Suprapubic skin (tissue), 4 donors: ENCODE measurements at regions not wholly inside any gene's neighbourhood (a gene's known extent, or its start where the extent isn't known, plus 50 kb on each side); places are given as distances from the start of the nearest gene placed in this dataset.

Experiments
- DNase-seq, 2 donors: peaks; one replicate each; pipeline ENCODE4 v3.0.0-alpha.2; 2019; ENCODE audit warnings: low spot score in 2 of 2
- H3K27ac ChIP-seq: fragments of 200-600 bp; sonication (generic); one replicate; pipeline ENCODE4 v1.5.1; 2019
- H3K27me3 ChIP-seq: fragments of 200-600 bp; sonication (generic); one replicate; pipeline ENCODE4 v1.5.1; 2019
- H3K36me3 ChIP-seq: fragments of 200-600 bp; sonication (generic); one replicate; pipeline ENCODE4 v1.5.1; 2019
- H3K4me1 ChIP-seq: fragments of 200-600 bp; sonication (generic); one replicate; pipeline ENCODE4 v1.5.1; 2019
- H3K4me3 ChIP-seq: fragments of 200-600 bp; sonication (generic); one replicate; pipeline ENCODE4 v1.5.1; 2019; ENCODE audit warnings: mild to moderate bottlenecking
- H3K9me3 ChIP-seq: fragments of 200-600 bp; sonication (generic); one replicate; pipeline ENCODE4 v1.5.1; 2019
- CTCF ChIP-seq, 2 donors: fragments of 200-600 bp in 1 of 2; fragments of 450-650 bp in 1 of 2; sonication (generic) in 1 of 2; IDR thresholded peaks; one replicate each; pipeline ENCODE4 v1.5.1; 2016 to 2019; ENCODE audit warnings: antibody characterized with exemption in 2 of 2, mild to moderate bottlenecking in 1 of 2, moderate library complexity in 1 of 2
- EP300 ChIP-seq: sonication (generic); formaldehyde crosslinking; IDR thresholded peaks from one replicate; pipeline ENCODE4 v1.6.1; 2017; ENCODE audit warnings: antibody characterized with exemption
- POLR2A ChIP-seq, 2 donors: fragments of 450-650 bp; IDR thresholded peaks; one replicate each; pipeline ENCODE4 v1.6.1; 2017; ENCODE audit warnings: antibody characterized with exemption in 2 of 2, mild to moderate bottlenecking in 2 of 2, moderate library complexity in 2 of 2
- POLR2AphosphoS5 ChIP-seq, 3 donors: sonication (generic); formaldehyde crosslinking; IDR thresholded peaks; one replicate each; pipeline ENCODE4 v1.6.1; 2017; ENCODE audit warnings: antibody characterized with exemption in 3 of 3
- WGBS: methylation state at CpG from one replicate; pipeline ENCODE4 v1.1.5; 2018; 5-methylcytosine and 5-hydroxymethylcytosine counted together

- Histone ChIP-seq H3K27me3 (no peaks in the 10 kb centered on the region), H3K9me3 (peaks cover 15% of the 10 kb centered on the region), H3K36me3 (no peaks in the 10 kb centered on the region), H3K4me3 (no peak overlapping the region), H3K4me1 (no peaks in the 10 kb centered on the region), H3K27ac (no peak overlapping the region)
- no peak for DNase-seq
- TF ChIP-seq EP300 (no peak), POLR2A (IDR thresholded peaks at IDR 0.05) (no peak)
- WGBS: 83% methylated on average over 2 of the region's 2 CpGs
These were observed 74.0 kb upstream of the NMNAT3 start for GRCh38 chr3:139751789-139752188.

- Histone ChIP-seq H3K27me3 (no peaks in the 10 kb centered on the region), H3K9me3 (peaks cover 15% of the 10 kb centered on the region), H3K4me3 (no peak overlapping the region), H3K27ac (no peak overlapping the region), H3K36me3 (no peaks in the 10 kb centered on the region), H3K4me1 (no peaks in the 10 kb centered on the region)
- no peak for DNase-seq
- TF ChIP-seq POLR2A (IDR thresholded peaks at IDR 0.05) (no peak), POLR2AphosphoS5 (IDR thresholded peaks at IDR 0.05) (no peak), EP300 (no peak), CTCF (IDR thresholded peaks at IDR 0.05) (no peak)
These were observed 68.7 kb upstream of the NMNAT3 start for GRCh38 chr3:139746481-139746880.

GRCh38 chr3:139745831-139746230 is 68.1 kb upstream of the NMNAT3 start:
- H3K9me3 ChIP-seq: peaks cover 15% of the 10 kb centered on the region
- no peaks in the 10 kb centered on the region for H3K4me1 ChIP-seq
- WGBS: 68% methylated on average over 4 of the region's 4 CpGs
- no peaks in the 10 kb centered on the region for H3K36me3 ChIP-seq
- TF ChIP-seq POLR2AphosphoS5 (IDR thresholded peaks at IDR 0.05): no peak
- TF ChIP-seq POLR2A (IDR thresholded peaks at IDR 0.05): no peak
- no peak for TF ChIP-seq CTCF (IDR thresholded peaks at IDR 0.05)
- no peak for TF ChIP-seq EP300
- DNase-seq: no peak
- H3K27ac ChIP-seq: no peak overlapping the region
- H3K27me3 ChIP-seq: no peaks in the 10 kb centered on the region
- no peak overlapping the region for H3K4me3 ChIP-seq

- Histone ChIP-seq H3K27ac (no peak overlapping the region), H3K36me3 (no peaks in the 10 kb centered on the region), H3K4me3 (no peak overlapping the region), H3K9me3 (no peaks in the 10 kb centered on the region), H3K27me3 (no peaks in the 10 kb centered on the region), H3K4me1 (no peaks in the 10 kb centered on the region)
- no peak for DNase-seq
- WGBS: 81% methylated on average over 3 of the region's 3 CpGs
- TF ChIP-seq POLR2AphosphoS5 (IDR thresholded peaks at IDR 0.05): no peak
- no peak for TF ChIP-seq POLR2A (IDR thresholded peaks at IDR 0.05)
- no peak for TF ChIP-seq CTCF (IDR thresholded peaks at IDR 0.05)
- no peak for TF ChIP-seq EP300
These were observed 60.9 kb upstream of the NMNAT3 start for GRCh38 chr3:139738697-139739096.

GRCh38 chr3:139737682-139738361 is 60.0 kb upstream of the NMNAT3 start:
- Histone ChIP-seq H3K36me3 (no peaks in the 10 kb centered on the region), H3K9me3 (no peaks in the 10 kb centered on the region), H3K27me3 (no peaks in the 10 kb centered on the region), H3K4me1 (no peaks in the 10 kb centered on the region), H3K4me3 (no peak overlapping the region), H3K27ac (no peak overlapping the region)
- 86% methylated on average over 7 of the region's 7 CpGs for WGBS
- no peak for DNase-seq
- TF ChIP-seq CTCF (IDR thresholded peaks at IDR 0.05) (no peak), EP300 (no peak), POLR2A (IDR thresholded peaks at IDR 0.05) (no peak), POLR2AphosphoS5 (IDR thresholded peaks at IDR 0.05) (no peak)

GRCh38 chr3:139735191-139735590 is 57.4 kb upstream of the NMNAT3 start:
- TF ChIP-seq EP300 (no peak), POLR2AphosphoS5 (IDR thresholded peaks at IDR 0.05) (no peak)
- WGBS: 81% methylated on average over 6 of the region's 6 CpGs

More at GRCh38 chr3:139735191-139735590, 57.4 kb upstream of the NMNAT3 start:
- no peaks in the 10 kb centered on the region for H3K9me3 ChIP-seq
- no peaks in the 10 kb centered on the region for H3K27me3 ChIP-seq
- no peak for DNase-seq
- H3K4me3 ChIP-seq: no peak overlapping the region
- no peak overlapping the region for H3K27ac ChIP-seq
- no peaks in the 10 kb centered on the region for H3K4me1 ChIP-seq
- no peaks in the 10 kb centered on the region for H3K36me3 ChIP-seq
